MM.1S (cell line): ENCODE measurements at regions not wholly inside any gene's neighbourhood (a gene's known extent, or its start where the extent isn't known, plus 50 kb on each side); places are given as distances from the start of the nearest gene placed in this dataset.

ENCODE experiments used
- CTCF ChIP-seq: fragments of 300-600 bp; sonication (generic); IDR thresholded peaks from 2 replicates; pipeline ENCODE4 v1.5.1; 2016; ENCODE audit warnings: antibody characterized with exemption, low read length, mixed read lengths
- EZH2 ChIP-seq: fragments of 300-600 bp; sonication (generic); optimal IDR thresholded peaks from 2 replicates; pipeline ENCODE3; 2017; ENCODE audit warnings: low read depth, mild to moderate bottlenecking, antibody characterized with exemption, low read length, mixed read lengths
- EZH2phosphoT487 ChIP-seq: fragments of 300-600 bp; sonication (generic); IDR thresholded peaks from 2 replicates; pipeline ENCODE4 v1.6.1; 2018; ENCODE audit warnings: antibody characterized with exemption, low read length

- TF ChIP-seq CTCF (no peak), EZH2 (no peak), EZH2phosphoT487 (no peak)
Measured at GRCh38 chr1:61531716-61532115, 193.2 kb downstream of the TM2D1 start.
